ENCODE measurements at regions not wholly inside any gene's neighbourhood (a gene's known extent, or its start where the extent isn't known, plus 50 kb on each side); places are given as distances from the start of the nearest gene placed in this dataset.

GRCh38 chr16:73329358-73330286 is 281.7 kb upstream of the ZFHX3 start:
- TF ChIP-seq CTCF (conservative IDR thresholded peaks at IDR 0.05; ENCODE audit: low read depth, low read length) (no peak), EZH2phosphoT487 (IDR thresholded peaks at IDR 0.05; ENCODE audit: borderline replicate concordance, low read length) (no peak), EZH2 (IDR thresholded peaks at IDR 0.05; ENCODE audit: low read length, unreplicated experiment) (no peak)

All from PC-3 (cell line).